Central memory CD8-positive, alpha-beta T cell (primary cell): ENCODE measurements at regions not wholly inside any gene's neighbourhood (a gene's known extent, or its start where the extent isn't known, plus 50 kb on each side); places are given as distances from the start of the nearest gene placed in this dataset.
"Not testable (repeated sequence)": the region's sequence is repeated elsewhere in the genome, so short reads cannot be mapped to it uniquely, and the experiment has no call there.

ENCODE experiments used
- ATAC-seq: fragments of 150-1000 bp; cut with Tn5 transposase; replicated peaks from 2 replicates; pipeline ENCODE4 v1.10.0; 2022; ENCODE audit warnings: mild to moderate bottlenecking, moderate FRiP score, moderate number of reproducible peaks; ENCODE audit not compliant: poor library complexity, severe bottlenecking; ENCODE audit errors: extremely low read depth
- DNase-seq, 2 donors: peaks; one replicate each; pipeline ENCODE4 v3.0.0; 2021; ENCODE audit warnings: low spot score in 2 of 2
- H3K27ac Mint-ChIP-seq: one replicate; pipeline ENCODE4 v1.8.0; 2022; ENCODE audit warnings: low read depth, mild to moderate bottlenecking, moderate library complexity, mixed read lengths
- H3K27me3 Mint-ChIP-seq: one replicate; pipeline ENCODE4 v1.8.0; 2022; ENCODE audit warnings: mixed read lengths
- H3K36me3 Mint-ChIP-seq: one replicate; pipeline ENCODE4 v1.8.0; 2022; ENCODE audit warnings: mild to moderate bottlenecking, moderate library complexity, mixed read lengths; ENCODE audit not compliant: insufficient read depth
- H3K4me1 Mint-ChIP-seq: one replicate; pipeline ENCODE4 v1.8.0; 2022; ENCODE audit warnings: mixed read lengths
- H3K4me3 Mint-ChIP-seq: one replicate; pipeline ENCODE4 v1.8.0; 2022; ENCODE audit warnings: mild to moderate bottlenecking, moderate library complexity, mixed read lengths
- H3K9me3 Mint-ChIP-seq: one replicate; pipeline ENCODE4 v1.8.0; 2022; ENCODE audit warnings: mixed read lengths

GRCh38 chr7:39796947-39797346, 153.1 kb upstream of the CDK13 start:
- not testable (repeated sequence) for ATAC-seq, H3K27ac Mint-ChIP-seq, H3K4me3 Mint-ChIP-seq, DNase-seq, H3K9me3 Mint-ChIP-seq, H3K4me1 Mint-ChIP-seq, H3K27me3 Mint-ChIP-seq, H3K36me3 Mint-ChIP-seq

DNA sequence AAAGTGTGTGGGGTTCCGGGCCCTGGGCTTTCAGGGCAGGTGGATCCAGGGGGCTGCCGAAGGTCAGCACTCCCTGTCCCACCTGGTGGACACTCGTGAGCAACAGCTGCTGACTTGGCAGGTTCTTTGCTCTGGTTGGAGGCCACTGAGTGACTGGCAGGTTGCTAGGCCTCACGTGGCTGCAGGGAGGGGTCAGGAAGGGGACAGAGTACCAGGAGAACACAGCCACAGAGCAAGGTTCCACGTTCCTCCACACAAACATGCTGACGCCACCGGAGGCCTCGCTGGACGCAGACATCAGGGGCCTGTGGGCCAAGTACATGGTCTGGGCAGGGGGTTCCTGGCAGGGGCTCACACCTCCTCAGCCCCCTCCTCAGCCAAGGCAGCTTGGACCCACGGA, 152.0 kb upstream of the CDK13 start:
- H3K27ac Mint-ChIP-seq, H3K4me3 Mint-ChIP-seq, H3K36me3 Mint-ChIP-seq, DNase-seq, ATAC-seq, H3K4me1 Mint-ChIP-seq, H3K9me3 Mint-ChIP-seq: not testable (repeated sequence)
- H3K27me3 Mint-ChIP-seq = peaks cover 16% of the 10 kb centered on the region

- no peak overlapping the region for H3K27ac Mint-ChIP-seq
- no peaks in the 10 kb centered on the region for H3K9me3 Mint-ChIP-seq
- H3K4me3 Mint-ChIP-seq = no peak overlapping the region
- H3K36me3 Mint-ChIP-seq = no peaks in the 10 kb centered on the region
- peaks cover 55% of the 10 kb centered on the region for H3K27me3 Mint-ChIP-seq
- ATAC-seq (no peak), DNase-seq (no peak)
- no peaks in the 10 kb centered on the region for H3K4me1 Mint-ChIP-seq
Measured at GRCh38 chr7:39808796-39809481, 141.1 kb upstream of the CDK13 start.

DNA sequence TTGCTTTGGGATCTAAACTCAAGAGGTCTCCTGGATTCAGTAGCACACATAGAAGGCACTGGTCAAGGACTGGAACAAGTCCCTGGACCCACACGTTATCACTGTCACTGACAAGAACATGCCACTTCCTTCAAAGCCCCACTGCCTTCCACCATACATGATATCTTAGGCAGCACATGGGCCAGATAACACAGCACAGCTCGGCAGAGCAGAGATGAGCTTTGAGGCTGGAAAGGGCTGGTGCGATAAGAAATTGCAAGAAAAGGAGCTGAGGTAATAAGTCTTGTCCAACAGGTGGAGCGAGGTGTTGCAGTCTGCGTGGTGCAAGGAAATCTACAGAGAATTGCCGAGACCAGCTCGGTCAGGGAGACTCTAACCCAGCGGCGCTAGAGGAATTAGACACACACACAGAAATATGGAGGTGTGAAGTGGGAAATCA, 139.8 kb upstream of the CDK13 start:
- Mint-ChIP-seq H3K36me3 (no peaks in the 10 kb centered on the region), H3K27me3 (peaks cover 61% of the 10 kb centered on the region)
- ATAC-seq = no peak

DNA sequence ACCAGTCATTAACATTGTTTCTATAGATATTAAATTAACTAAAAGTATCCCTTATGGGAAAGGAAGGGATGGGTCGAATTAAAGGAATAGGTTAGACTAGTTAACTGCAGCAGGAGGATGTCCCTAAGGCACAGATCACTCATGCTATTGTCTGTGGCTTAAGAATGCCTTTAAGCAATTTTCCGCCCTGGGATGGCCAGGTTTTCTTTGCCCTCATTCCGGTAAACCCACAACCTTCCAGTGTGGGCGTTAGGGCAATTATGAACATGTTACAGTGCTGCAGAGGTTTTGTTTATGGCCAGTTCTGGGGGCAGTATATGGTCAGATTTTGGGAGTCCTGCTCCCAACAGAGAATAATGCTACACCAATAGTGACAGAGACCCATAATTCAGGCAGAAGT, 139.3 kb upstream of the CDK13 start:
- DNase-seq (no peak), ATAC-seq (no peak)
- Mint-ChIP-seq H3K27me3 (peaks cover 64% of the 10 kb centered on the region), H3K27ac (no peak overlapping the region), H3K9me3 (no peaks in the 10 kb centered on the region), H3K4me3 (no peak overlapping the region), H3K36me3 (no peaks in the 10 kb centered on the region), H3K4me1 (no peaks in the 10 kb centered on the region)

More for the DNA sequence above, 139.8 kb upstream of the CDK13 start:
- DNase-seq = no peak
- no peak overlapping the region for H3K4me3 Mint-ChIP-seq
- no peaks in the 10 kb centered on the region for H3K4me1 Mint-ChIP-seq
- H3K27ac Mint-ChIP-seq = no peak overlapping the region
- no peaks in the 10 kb centered on the region for H3K9me3 Mint-ChIP-seq

DNA sequence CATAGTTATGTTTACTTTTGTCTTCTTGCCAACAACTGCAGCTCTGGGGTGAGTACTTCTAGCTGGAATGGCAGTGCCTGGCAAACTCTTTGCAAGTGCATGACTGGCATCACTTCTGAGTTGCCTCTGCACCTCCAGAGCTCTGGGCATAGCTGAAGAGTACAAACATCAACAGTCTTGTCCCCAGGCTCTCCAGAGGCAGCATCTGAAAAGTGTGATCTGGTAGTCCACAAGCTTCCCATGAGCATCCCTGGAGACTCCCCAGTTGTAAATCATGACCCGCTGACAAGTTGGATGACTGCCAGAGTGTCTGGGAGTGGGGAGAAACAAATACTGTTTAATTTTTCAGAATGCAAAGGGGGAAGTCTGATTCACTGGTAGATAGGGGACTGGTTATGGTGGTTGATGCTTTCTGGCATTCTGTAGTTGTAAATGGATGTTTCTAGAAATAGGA, 138.9 kb upstream of the CDK13 start:
- H3K27ac Mint-ChIP-seq = no peak overlapping the region
- ATAC-seq = no peak
- H3K9me3 Mint-ChIP-seq = no peaks in the 10 kb centered on the region
- H3K36me3 Mint-ChIP-seq = no peaks in the 10 kb centered on the region
- H3K27me3 Mint-ChIP-seq = peaks cover 68% of the 10 kb centered on the region
- no peak overlapping the region for H3K4me3 Mint-ChIP-seq
- no peak for DNase-seq
- H3K4me1 Mint-ChIP-seq = no peaks in the 10 kb centered on the region

GRCh38 chr7:39816462-39817060, 133.5 kb upstream of the CDK13 start:
- Mint-ChIP-seq H3K4me1 (no peaks in the 10 kb centered on the region), H3K36me3 (no peaks in the 10 kb centered on the region), H3K9me3 (no peaks in the 10 kb centered on the region), H3K27me3 (peaks cover 78% of the 10 kb centered on the region), H3K27ac (no peak overlapping the region), H3K4me3 (no peak overlapping the region)
- ATAC-seq (no peak), DNase-seq (no peak)

GRCh38 chr7:39819514-39819913, 130.5 kb upstream of the CDK13 start:
- Mint-ChIP-seq H3K4me3 (no peak overlapping the region), H3K27ac (no peak overlapping the region), H3K4me1 (no peaks in the 10 kb centered on the region), H3K27me3 (peaks cover 70% of the 10 kb centered on the region), H3K36me3 (no peaks in the 10 kb centered on the region), H3K9me3 (no peaks in the 10 kb centered on the region)
- ATAC-seq (no peak), DNase-seq (no peak)

DNA sequence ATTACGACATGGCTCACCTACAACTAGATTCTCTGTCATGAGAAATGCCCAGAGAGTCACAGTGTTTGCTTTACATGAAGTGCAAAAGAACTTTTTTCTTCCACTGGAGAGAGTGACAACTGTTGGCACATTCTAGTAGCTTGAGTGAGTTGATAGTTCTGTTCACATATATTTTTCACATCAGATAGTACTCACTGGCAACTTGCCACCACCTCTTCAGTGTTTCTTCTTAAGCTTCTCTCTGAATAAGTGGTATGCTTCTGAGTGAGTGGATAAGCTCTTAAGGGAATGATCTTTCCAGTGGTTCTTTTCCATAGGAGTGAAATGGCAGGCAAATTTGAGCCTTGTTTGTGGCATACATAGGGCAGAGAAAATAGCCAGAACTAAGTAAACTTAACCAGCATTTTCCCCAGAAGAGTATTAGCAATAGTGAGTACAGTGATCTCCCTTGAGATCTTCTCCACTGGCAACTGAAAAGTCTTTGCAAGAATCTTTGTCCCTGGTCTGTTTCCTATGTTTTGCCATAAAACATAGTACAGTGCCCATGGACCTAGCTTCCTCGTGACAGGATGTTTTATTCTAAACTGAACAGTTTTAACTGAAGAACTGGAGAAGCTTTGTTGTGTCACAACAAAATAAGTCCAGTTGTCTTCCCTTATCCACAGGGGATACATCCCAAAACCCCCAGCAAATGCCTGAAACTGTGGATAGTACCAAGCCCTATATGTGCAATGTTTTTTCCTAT, 125.4 kb upstream of the CDK13 start:
- no peak for DNase-seq
- Mint-ChIP-seq H3K4me3 (no peak overlapping the region), H3K9me3 (no peaks in the 10 kb centered on the region), H3K27me3 (peaks cover 68% of the 10 kb centered on the region), H3K27ac (no peak overlapping the region), H3K4me1 (no peaks in the 10 kb centered on the region), H3K36me3 (no peaks in the 10 kb centered on the region)
- no peak for ATAC-seq

- Mint-ChIP-seq H3K27me3 (peaks cover 68% of the 10 kb centered on the region), H3K27ac (no peak overlapping the region), H3K36me3 (no peaks in the 10 kb centered on the region), H3K4me3 (no peak overlapping the region), H3K9me3 (no peaks in the 10 kb centered on the region), H3K4me1 (no peaks in the 10 kb centered on the region)
- ATAC-seq (no peak), DNase-seq (no peak)
Measured at GRCh38 chr7:39825401-39825980, 124.6 kb upstream of the CDK13 start.

GRCh38 chr7:39826166-39826565, 123.9 kb upstream of the CDK13 start:
- H3K4me1 Mint-ChIP-seq = no peaks in the 10 kb centered on the region
- DNase-seq (no peak), ATAC-seq (no peak)
- H3K36me3 Mint-ChIP-seq = no peaks in the 10 kb centered on the region
- no peaks in the 10 kb centered on the region for H3K9me3 Mint-ChIP-seq
- peaks cover 64% of the 10 kb centered on the region for H3K27me3 Mint-ChIP-seq
- no peak overlapping the region for H3K4me3 Mint-ChIP-seq
- no peak overlapping the region for H3K27ac Mint-ChIP-seq

DNA sequence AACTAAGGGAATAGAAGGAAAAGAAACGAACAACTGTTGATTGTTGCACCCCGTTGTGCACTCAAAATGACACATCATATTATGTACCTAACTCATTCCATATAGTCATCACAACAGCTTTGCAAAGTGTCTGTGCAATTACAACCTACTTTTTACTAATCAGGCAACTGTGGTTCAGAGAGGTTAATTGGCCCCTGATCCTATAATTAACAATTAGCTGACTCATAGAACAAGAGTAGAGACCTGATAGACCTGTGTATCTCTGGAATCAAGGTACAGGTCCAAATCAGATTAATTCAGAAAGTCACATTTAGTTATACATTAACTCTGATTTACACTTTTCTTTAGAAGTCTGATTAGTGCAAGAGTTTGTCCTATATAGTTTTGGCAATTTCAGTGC, 122.5 kb upstream of the CDK13 start:
- Mint-ChIP-seq H3K27ac (no peak overlapping the region), H3K27me3 (peaks cover 58% of the 10 kb centered on the region), H3K36me3 (no peaks in the 10 kb centered on the region), H3K4me3 (no peak overlapping the region), H3K4me1 (no peaks in the 10 kb centered on the region), H3K9me3 (no peaks in the 10 kb centered on the region)
- no peak for DNase-seq
- ATAC-seq = no peak
